HL-60 (cell line): ENCODE measurements at regions not wholly inside any gene's neighbourhood (a gene's known extent, or its start where the extent isn't known, plus 50 kb on each side); places are given as distances from the start of the nearest gene placed in this dataset.

Source experiments
- CTCF ChIP-seq: IDR thresholded peaks from one replicate; pipeline ENCODE4 v1.5.1; 2011; ENCODE audit warnings: low read length, control low read depth, inconsistent platforms; ENCODE audit not compliant: insufficient read depth
- TF ChIP-seq, protein P1 (sequence below): IDR thresholded peaks from 2 replicates; pipeline ENCODE4 v1.6.1; 2012; ENCODE audit warnings: low read depth; ENCODE audit not compliant: insufficient replicate concordance

DNA sequence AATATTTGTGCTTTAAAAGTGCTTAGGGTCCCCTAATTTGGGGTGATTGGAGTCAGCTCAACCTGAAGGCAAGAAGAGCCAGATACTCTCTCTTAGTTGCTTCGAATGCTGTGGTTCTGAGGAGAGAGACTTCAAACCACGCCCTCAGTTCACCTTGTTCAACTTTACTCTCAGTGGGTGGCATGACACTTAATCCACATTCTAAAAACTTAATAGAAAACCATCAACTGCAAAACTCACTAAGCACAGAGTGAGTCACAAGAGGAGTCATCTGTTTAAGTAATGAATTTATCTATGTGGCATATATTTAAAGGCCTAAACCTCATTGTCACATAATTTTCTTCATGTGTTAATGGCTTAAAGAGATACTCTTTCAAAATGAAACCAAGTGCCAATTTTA is 99.5 kb upstream of the SLC4A4 start:
- no peak for TF ChIP-seq CTCF
- TF ChIP-seq, protein P1, sequence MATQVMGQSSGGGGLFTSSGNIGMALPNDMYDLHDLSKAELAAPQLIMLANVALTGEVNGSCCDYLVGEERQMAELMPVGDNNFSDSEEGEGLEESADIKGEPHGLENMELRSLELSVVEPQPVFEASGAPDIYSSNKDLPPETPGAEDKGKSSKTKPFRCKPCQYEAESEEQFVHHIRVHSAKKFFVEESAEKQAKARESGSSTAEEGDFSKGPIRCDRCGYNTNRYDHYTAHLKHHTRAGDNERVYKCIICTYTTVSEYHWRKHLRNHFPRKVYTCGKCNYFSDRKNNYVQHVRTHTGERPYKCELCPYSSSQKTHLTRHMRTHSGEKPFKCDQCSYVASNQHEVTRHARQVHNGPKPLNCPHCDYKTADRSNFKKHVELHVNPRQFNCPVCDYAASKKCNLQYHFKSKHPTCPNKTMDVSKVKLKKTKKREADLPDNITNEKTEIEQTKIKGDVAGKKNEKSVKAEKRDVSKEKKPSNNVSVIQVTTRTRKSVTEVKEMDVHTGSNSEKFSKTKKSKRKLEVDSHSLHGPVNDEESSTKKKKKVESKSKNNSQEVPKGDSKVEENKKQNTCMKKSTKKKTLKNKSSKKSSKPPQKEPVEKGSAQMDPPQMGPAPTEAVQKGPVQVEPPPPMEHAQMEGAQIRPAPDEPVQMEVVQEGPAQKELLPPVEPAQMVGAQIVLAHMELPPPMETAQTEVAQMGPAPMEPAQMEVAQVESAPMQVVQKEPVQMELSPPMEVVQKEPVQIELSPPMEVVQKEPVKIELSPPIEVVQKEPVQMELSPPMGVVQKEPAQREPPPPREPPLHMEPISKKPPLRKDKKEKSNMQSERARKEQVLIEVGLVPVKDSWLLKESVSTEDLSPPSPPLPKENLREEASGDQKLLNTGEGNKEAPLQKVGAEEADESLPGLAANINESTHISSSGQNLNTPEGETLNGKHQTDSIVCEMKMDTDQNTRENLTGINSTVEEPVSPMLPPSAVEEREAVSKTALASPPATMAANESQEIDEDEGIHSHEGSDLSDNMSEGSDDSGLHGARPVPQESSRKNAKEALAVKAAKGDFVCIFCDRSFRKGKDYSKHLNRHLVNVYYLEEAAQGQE, result no peak
